ENCODE measurements at regions not wholly inside any gene's neighbourhood (a gene's known extent, or its start where the extent isn't known, plus 50 kb on each side); places are given as distances from the start of the nearest gene placed in this dataset.

- TF ChIP-seq CTCF (conservative IDR thresholded peaks at IDR 0.05; ENCODE audit: low read length) (no peak), EZH2phosphoT487 (IDR thresholded peaks at IDR 0.05; ENCODE audit: borderline replicate concordance) (no peak)
- no peaks in the 10 kb centered on the region for H3F3A ChIP-seq (ENCODE audit: low read depth)
- no peak overlapping the region for H2AFZ ChIP-seq (ENCODE audit: low read length)
- H3K9ac ChIP-seq (ENCODE audit: low read depth, low read length, poor library complexity, severe bottlenecking) = no peak overlapping the region
- no peaks in the 10 kb centered on the region for H3K36me3 ChIP-seq (ENCODE audit: insufficient read depth, low read length)
- H4K20me1 ChIP-seq (ENCODE audit: insufficient read depth, low read length, poor library complexity, severe bottlenecking) = no peaks in the 10 kb centered on the region
- H3K4me2 ChIP-seq (ENCODE audit: low read depth, low read length, poor library complexity, severe bottlenecking) = no peak overlapping the region
- no peak overlapping the region for H3K4me3 ChIP-seq (ENCODE audit: low read length, poor library complexity, severe bottlenecking)
- H3K79me2 ChIP-seq (ENCODE audit: insufficient read depth, low read length) = no peaks in the 10 kb centered on the region
- no peaks in the 10 kb centered on the region for H3K9me2 ChIP-seq (replicated peaks; ENCODE audit: low read depth, low read length)
- H3K4me1 ChIP-seq (ENCODE audit: insufficient read depth, low read length, poor library complexity, severe bottlenecking) = no peaks in the 10 kb centered on the region
- H3K27me3 ChIP-seq (ENCODE audit: insufficient read depth, low read length, poor library complexity, severe bottlenecking) = no peaks in the 10 kb centered on the region
- H3K9me3 ChIP-seq (ENCODE audit: insufficient read depth, low read depth, low read length) = no peaks in the 10 kb centered on the region
These were observed 114.4 kb upstream of the CDK1 start for GRCh38 chr10:60663850-60664249.

DNA sequence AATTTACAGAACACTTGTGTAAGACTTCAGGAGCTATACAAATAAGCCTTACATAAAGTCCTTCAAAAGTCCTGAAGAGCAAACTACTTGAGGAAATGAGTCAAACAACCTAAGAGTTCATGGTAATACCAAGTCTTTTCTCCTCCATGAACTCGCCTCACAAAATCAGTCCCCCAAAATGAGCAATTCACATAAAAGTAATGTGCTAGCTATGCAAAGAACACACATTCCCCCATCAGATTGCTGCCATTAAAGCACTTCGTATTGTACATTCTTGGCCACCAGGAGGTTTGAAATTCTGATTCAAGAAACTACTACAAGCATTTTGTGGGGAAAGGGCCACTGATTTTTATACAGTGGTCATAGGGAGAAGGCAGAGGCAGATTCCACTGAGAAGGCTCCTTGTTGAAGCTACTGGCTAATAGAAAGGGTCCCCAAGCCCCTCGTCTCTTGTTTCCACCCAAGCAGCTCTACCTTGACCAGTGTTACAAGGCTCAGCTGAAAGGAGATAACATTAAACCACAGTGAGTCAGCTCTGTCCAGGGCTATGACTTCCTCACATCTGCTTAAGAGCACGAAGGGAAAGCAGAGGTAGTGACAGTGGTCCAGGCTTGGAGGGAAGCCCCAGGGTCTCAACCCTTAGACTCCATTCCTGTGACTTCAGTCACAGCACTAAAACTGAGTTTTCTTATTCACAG lies 115.2 kb upstream of the CDK1 start:
- no peak overlapping the region for H3K9ac ChIP-seq (ENCODE audit: low read depth, low read length, poor library complexity, severe bottlenecking)
- no peaks in the 10 kb centered on the region for H3F3A ChIP-seq (ENCODE audit: low read depth)
- no peaks in the 10 kb centered on the region for H3K27me3 ChIP-seq (ENCODE audit: insufficient read depth, low read length, poor library complexity, severe bottlenecking)
- H3K9me3 ChIP-seq (ENCODE audit: insufficient read depth, low read depth, low read length) = no peaks in the 10 kb centered on the region
- no peaks in the 10 kb centered on the region for H3K9me2 ChIP-seq (replicated peaks; ENCODE audit: low read depth, low read length)
- H3K79me2 ChIP-seq (ENCODE audit: insufficient read depth, low read length) = no peaks in the 10 kb centered on the region
- no peaks in the 10 kb centered on the region for H4K20me1 ChIP-seq (ENCODE audit: insufficient read depth, low read length, poor library complexity, severe bottlenecking)
- H2AFZ ChIP-seq (ENCODE audit: low read length) = no peak overlapping the region
- no peak overlapping the region for H3K4me3 ChIP-seq (ENCODE audit: low read length, poor library complexity, severe bottlenecking)
- no peaks in the 10 kb centered on the region for H3K4me1 ChIP-seq (ENCODE audit: insufficient read depth, low read length, poor library complexity, severe bottlenecking)
- TF ChIP-seq EZH2phosphoT487 (IDR thresholded peaks at IDR 0.05; ENCODE audit: borderline replicate concordance) (no peak), CTCF (conservative IDR thresholded peaks at IDR 0.05; ENCODE audit: low read length) (no peak)
- no peaks in the 10 kb centered on the region for H3K36me3 ChIP-seq (ENCODE audit: insufficient read depth, low read length)
- no peak overlapping the region for H3K4me2 ChIP-seq (ENCODE audit: low read depth, low read length, poor library complexity, severe bottlenecking)

GRCh38 chr10:60661637-60662036 lies 116.6 kb upstream of the CDK1 start:
- no peaks in the 10 kb centered on the region for H3K4me1 ChIP-seq (ENCODE audit: insufficient read depth, low read length, poor library complexity, severe bottlenecking)
- H3F3A ChIP-seq (ENCODE audit: low read depth) = no peaks in the 10 kb centered on the region
- H3K4me3 ChIP-seq (ENCODE audit: low read length, poor library complexity, severe bottlenecking) = no peak overlapping the region
- no peaks in the 10 kb centered on the region for H3K9me2 ChIP-seq (replicated peaks; ENCODE audit: low read depth, low read length)
- no peak overlapping the region for H3K9ac ChIP-seq (ENCODE audit: low read depth, low read length, poor library complexity, severe bottlenecking)
- TF ChIP-seq EZH2phosphoT487 (IDR thresholded peaks at IDR 0.05; ENCODE audit: borderline replicate concordance) (no peak), CTCF (conservative IDR thresholded peaks at IDR 0.05; ENCODE audit: low read length) (no peak)
- no peaks in the 10 kb centered on the region for H3K36me3 ChIP-seq (ENCODE audit: insufficient read depth, low read length)
- H2AFZ ChIP-seq (ENCODE audit: low read length) = no peak overlapping the region
- no peaks in the 10 kb centered on the region for H4K20me1 ChIP-seq (ENCODE audit: insufficient read depth, low read length, poor library complexity, severe bottlenecking)
- no peaks in the 10 kb centered on the region for H3K27me3 ChIP-seq (ENCODE audit: insufficient read depth, low read length, poor library complexity, severe bottlenecking)
- H3K79me2 ChIP-seq (ENCODE audit: insufficient read depth, low read length) = no peaks in the 10 kb centered on the region
- H3K9me3 ChIP-seq (ENCODE audit: insufficient read depth, low read depth, low read length) = no peaks in the 10 kb centered on the region
- no peak overlapping the region for H3K4me2 ChIP-seq (ENCODE audit: low read depth, low read length, poor library complexity, severe bottlenecking)
